ENCODE measurements at regions not wholly inside any gene's neighbourhood (a gene's known extent, or its start where the extent isn't known, plus 50 kb on each side); places are given as distances from the start of the nearest gene placed in this dataset.

DNA sequence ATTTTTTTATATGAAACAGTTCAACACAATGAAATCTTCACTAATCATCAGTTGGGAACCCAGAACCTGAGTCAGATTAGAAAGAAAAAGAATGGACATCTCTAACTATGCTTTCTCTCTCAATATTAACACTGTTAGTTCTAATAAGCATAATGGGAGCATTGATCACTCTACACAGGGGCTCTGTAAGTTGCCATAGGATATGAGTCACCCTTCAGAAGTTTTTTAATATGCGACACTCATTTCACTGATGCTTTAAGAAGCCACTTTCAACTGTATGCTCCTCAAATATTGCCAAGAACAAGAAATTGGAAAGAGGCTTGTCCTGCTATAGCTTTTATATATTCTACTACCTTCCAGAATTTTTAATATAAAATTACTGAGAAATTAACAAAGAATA, 187.0 kb downstream of the AASDH start:
- DNase-seq: no peak

DNA sequence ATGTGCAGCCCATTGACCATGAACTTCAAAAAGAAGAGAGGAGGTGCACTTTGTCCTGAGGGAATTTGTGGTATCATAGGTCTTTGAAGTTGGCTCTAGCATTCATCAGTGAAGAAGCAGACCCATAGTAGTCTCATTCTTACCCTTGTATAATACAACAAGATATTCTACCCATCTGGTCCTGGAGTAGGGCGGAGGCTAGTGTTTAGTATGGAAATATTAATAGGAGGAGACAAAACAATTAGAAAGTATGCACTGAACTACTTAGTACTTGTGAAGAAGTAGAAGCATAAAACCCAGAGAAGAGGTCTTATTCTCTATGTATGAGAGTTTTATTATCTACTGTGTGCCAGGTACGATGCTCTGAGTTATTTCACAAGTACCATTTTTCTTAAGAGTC, 189.0 kb downstream of the AASDH start:
- DNase-seq: no peak

DNA sequence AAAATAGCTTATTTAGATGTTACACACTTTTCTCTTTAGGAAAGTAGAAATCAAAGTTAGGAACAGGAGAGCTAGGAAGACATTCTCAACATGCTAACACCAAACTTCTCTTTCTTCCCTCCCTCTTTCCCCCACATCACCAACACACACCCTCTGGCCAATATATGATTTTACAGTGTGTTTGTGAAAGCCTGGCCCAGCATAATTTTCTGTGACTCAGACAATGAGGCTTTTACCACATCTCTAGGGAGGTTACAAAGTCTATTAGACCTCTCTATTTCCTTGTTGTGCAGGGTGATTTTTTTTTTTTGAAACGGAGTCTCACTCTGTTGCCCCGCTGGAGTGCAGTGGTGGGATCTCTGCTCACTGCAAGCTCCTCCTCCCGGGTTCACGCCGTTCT, 189.9 kb downstream of the AASDH start:
- DNase-seq: no peak

DNA sequence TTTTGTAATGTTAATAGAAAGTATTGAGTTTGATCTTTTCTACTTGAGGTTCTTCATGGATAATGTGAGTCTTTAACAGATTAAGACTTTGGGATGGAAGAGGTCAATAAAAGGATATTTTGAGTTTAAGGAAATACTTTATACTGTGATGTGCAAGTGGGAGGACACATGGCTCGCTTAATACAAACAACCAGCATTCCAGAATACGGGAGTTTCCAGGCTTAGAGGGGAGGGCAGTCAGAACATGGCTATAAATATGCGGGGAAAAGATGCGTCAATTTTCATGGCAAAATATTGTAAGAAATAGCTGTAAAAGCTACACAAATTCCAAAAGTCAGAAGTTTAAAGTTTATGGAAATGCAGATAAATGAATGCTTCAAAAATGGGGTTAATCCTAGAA, 192.3 kb downstream of the AASDH start:
- DNase-seq: no peak

DNA sequence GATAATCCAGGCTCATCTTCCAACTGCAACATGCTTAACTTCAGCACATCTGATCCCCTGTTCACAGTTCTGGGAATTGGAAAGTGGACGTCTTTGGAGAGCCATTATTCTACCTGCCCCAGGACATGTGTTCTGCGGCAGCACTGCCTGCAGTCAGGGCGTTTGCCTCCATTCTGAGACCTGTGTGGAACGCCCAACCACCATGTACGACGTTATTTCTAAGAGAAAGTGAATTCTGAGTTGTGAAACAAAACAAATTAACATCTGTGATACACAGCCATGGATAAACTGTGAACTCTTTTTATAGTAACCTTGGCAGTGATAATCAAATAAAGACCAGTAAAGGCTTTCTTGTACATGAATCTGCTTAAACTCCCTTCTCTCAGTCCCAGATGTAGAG, 195.8 kb downstream of the AASDH start:
- DNase-seq: no peak

DNA sequence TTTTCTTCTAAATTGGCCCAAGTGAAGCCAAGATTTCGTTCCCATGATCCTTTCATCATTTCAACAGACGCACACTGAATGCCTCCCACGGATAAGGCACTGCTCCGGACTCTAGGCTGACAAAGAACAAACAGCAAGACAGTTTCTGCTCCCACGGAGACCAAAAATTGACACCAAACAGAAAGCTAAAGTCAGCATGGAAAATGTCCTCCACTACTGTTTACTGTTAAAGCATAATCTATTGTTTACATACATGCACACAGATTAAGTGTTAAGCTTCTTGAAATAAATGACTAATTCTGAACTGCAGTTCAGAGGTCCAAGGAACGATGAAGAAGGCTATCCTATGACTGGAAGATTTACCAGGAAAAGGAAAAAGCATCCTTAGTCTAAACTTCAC, 199.6 kb downstream of the AASDH start:
- no peak for DNase-seq

DNA sequence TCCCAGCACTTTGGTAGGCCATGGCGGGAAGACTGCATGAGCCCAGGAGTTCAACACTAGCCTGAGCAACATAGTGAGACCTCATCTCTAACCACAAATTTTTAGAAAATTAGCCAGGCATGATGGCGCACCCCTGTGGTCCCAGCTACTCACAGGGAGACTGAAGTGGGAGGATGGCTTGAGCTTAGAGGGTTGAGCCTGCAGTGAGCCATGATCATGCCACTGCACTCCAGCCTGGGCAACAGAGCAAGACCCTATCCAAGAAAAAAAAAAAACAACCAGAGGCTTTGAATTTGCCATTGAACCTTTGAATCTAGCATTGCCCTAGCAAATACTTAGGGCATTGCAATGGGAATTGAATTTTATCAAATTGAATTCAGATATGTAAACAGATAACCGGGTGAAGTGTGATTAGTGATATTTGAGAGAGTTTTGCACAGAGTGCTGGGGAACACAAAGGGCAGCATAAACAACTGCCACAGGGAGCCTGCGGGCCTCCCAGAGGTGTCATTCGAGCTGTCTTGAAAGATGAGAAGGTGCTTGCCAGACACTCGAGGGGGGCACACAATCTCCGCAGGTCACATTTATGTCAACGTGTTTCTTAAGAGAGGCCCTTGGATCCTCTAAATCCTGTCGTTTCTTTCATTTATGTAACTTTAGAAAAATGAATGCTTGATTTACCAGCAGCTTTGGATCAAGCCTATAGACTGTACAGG, 200.3 kb downstream of the AASDH start:
- DNase-seq: no peak

DNA sequence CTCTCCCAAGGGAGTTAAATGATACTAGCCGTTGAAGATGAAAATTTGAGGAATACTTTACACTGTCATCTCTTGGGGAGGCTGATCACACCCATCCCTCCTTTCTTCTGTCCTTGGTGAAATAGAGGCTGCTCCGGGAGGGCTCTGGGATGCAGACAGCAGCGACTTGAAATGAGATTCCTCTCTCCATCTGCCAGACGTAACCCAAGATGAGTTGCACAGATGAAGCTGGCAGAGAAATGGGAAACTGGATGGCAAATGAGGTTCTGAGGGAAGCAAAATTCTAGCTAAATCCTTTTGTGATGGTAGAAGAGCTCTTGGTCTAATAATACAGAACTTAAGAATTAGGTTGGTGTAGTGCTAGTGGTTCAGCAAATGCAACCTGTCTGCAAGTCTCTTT, 201.4 kb downstream of the AASDH start:
- DNase-seq: no peak

DNA sequence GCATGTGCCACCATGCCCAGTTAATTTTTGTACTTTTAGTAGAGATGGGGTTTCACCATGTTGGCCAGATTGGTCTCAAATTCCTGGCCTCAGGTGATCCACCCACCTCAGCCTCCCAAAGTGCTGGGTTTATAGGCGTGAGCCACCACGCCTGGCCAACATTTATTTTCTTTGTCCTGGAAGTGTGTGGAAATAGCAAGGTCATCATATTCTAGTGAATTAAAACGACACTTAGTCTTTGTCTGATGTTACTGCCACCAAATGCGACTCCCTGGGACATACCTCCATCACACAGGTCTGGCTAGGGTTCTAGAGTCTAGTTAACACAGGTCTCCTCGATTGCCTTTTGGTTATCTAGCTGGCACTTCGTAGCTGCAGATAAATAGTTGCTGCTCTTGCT, 203.1 kb downstream of the AASDH start:
- no peak for DNase-seq

DNA sequence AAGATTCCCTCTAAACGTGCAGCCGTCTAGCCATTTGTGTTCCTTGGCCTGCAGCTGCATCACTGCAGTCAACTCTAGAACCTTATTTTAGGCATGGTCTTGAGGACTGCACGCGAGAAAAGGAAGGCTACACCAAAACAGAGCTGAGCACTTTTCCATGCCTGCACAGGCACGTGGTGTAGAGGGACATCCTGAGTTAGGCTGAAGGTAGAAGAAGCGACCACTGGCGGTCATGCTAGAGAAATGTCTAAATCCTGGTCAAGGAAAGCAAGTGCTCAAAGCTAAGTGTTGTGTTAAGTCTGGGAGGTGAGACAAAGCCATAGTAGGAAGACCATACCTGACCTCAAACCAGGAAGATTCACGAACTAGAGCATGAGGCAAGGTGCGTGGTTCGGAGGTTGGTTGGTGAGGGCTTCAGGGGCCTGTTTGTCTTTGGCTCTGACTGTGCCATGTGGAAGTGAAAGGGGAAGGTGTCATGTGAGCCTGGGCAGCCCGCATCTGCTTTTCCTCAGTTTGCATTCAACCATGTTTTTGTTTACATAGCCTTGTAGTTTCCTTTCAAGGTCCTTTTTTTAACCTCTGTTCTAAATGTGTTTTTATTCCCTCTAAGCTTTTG, 203.8 kb downstream of the AASDH start:
- DNase-seq: no peak

DNA sequence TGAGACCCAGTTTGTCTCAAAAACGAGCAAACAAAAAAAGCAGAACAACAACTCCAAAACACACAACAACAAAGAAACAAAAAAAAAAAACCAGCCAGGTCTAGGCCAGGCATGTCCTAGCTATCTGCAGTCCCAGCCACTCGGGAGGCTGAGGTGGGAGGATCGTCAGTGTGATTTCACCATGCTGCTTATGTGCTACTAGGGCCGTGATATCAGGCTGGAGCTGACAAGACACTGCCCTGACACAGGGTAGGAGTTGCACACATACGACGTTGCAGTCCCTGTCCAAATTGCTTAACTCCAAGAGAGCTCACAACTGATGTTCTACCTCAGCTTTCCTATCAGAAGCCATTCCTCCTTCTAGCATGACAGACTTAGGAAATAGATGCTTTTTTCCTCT, 204.9 kb downstream of the AASDH start:
- no peak for DNase-seq

DNA sequence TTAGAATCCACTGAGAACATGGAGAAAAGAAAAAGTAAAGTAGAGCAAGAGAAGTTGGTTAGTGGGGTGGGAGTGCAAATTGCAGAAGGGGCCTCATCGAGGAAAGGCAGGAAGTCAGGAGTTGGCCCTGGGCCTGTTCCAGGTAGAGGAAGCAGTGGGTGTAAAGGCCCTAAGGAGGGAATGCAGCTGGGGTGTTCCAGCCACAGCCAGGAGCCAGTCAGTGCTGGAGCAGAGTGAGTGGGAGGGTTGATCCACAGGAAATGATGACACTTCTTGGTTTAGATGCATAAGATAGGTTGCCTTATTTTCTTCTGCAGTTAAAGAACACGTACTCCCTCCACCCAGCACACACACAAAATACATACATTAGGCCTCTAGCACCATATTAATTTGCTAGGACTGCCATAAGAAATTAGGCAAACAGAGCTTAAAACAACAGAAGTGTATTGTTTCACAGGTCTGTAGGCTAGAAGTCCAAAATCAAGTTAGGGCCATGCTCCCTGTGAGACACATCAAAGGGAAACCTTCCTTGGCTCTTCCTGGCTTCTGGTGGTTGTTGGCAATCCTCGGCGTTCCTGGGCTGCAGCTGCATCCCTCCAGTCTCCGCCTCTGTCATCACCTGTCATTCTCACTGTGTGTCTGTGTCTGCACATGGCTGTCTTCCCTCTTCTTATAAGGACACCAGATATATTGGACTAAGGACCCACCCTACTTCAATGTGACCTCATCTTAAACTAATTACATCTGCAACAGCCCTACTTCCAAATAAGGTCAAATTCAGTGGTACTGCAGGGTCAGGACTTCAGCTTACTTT, 205.9 kb downstream of the AASDH start:
- no peak for DNase-seq

DNA sequence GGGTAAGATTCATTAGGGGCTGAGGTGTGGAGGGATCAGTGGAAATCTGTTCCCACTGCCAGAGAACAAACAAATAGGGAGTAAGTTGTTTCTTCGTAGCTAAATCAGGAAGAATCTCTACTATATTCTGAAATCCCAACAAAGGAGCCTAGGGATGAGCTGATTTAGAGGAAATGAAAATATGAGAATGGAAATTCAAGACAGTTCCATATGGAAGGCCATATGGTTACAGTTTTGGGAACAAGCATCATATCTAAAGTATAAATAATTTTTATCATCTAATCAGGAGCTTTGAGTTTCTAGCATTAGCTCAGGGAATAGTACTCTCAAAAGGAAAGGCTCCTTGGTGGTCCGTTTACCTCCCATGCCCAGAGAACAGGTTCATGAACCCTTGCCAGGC, 218.2 kb downstream of the AASDH start:
- no peak for DNase-seq

DNA sequence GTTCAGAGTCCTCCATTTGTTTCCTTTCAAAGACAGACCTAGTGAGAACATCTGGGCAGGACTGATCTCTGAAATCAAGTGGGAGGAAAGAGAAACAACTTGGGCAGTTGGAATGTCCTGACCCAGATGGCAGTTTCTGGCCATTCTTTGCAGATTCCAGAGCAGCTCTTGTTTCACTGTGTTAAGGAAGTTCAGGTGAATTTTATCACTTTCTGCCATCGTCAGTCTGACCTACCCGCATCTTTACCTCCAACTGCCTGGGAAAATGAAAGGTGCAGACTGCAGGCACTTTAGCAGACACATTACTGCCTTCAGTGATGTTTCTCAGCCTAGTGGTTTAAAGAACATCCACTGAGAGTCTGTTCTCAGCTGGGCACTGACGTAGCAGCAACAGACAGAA, 216.2 kb downstream of the CEP135 start:
- DNase-seq: no peak

DNA sequence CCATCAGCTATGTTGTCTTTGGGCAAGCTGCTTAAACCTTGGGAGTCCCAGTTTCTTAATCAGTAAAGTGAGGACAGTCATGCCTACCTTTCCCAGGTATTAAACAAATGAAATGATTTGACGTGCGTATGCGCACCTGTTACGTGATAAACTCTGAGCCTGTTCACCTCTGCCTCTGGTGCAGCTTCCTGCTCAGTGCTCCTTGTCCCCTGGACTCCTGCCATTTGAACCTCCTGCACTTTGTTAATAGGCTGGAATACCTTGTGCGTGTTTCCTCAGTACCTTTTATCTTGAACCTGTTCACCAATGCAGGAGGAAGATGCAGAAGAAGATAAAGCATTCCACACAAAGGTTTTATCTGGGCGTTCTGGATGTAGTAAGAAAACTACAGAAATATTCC, 211.9 kb downstream of the CEP135 start:
- no peak for DNase-seq

DNA sequence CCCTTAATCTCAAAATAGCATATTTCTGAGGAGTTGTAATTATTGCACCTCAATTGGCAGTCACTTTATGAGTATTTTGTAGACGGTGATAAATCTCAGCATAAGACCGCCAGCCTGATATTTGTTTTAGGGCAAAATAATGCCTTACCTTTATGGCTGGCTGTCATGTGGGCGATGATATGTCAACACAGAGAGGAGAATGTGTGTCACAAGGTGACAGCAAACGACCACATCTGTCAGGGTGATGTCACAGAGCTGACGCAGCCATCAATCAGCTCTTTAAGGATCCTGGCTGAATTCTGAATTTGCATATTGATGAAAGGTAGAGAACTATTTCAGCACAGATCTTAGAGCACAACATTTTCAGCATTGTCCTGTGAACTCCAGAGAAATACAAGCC, 209.7 kb downstream of the CEP135 start:
- no peak for DNase-seq

DNA sequence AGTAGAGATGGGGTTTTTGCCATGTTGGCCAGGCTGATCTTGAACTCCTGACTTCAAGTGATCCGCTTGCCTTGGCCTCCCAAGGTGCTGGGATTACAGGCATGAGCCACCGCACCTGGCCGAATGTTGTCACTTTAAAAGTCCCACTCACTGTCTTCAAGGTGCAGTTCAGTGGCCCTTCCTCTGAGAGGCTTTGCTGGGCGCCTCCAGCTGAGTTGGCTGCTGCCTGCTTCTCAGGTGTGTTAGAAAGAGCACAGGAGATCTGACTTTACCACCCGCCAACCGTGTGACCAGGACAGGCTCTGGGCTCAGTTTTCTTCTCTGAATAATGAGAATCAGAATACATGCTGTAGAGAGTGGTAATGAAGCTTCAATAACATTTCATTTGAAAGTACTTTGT, 207.4 kb downstream of the CEP135 start:
- DNase-seq: no peak

DNA sequence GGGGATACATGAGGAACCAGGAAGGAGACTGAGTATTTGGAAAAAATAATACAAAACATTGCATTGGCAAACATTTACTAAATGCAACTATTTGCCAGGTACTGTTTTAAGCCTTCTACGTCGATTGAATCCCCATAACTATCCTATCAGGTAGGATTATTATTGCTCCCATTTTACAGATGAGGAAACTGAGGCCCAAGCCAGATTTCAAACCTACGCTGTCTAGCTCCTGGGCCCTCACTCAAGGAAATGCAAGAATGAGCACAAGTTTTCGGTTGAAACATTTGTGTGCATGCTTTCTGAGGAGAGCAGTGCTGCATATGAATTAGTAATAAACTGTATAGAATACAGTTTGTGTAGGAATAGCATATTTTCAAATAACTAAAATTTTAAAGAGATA, 206.7 kb downstream of the CEP135 start:
- no peak for DNase-seq

DNA sequence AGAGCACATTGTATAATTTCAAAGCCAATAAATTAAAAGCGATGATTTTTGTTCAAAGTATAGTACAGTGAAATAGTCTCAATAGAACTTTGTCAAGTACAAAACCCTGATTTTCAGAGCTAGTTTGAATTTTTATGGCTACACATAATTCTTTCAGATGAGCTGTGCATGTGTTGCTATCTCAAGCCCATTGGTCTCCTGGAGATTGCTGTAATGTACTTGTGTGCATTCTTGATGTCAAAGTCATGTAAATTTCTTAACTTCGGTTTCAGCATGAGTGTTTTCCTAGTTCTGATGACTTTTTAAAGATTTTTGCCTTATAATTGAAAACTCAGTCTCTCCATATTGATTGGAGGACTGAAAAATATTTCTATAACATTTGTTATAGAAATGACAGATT, 200.8 kb downstream of the CEP135 start:
- no peak for DNase-seq

DNA sequence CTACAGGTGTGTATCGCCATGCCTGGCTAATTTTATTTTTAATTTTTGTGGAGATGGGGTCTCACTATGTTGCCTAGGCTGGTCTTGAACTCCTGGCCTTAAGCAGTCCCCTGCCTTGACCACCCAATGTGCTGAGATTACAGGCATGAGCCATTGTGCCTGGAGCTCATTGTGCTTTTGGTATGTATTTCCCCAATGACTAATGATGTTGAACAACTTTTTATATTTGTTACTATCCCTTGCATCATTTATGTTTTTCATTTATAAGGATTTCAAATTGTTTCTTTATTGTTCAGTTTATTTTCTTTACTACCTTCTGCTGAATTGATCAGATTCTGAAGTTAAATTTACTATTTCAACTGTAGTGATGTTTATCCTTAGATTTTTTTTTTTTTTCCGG, 199.7 kb downstream of the CEP135 start:
- DNase-seq: no peak

DNA sequence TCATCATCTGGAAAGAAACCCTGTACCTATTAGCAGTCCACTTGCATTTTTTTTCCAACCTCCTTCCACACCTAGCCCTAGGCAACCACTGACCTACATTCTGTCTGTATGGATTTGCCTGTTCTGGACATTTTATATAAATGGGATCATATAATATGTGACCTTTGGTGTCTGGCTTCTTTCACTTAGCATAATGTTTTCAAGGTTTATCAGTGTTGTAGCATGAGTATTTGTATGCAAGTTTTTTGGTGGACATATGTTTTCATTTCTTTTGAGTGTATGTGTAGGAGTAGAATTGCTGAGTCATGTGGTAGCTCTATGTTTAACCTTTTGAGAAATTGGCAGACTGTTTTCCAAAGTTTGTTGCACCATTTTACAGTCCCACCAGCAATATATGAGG, 198.6 kb downstream of the CEP135 start:
- no peak for DNase-seq

DNA sequence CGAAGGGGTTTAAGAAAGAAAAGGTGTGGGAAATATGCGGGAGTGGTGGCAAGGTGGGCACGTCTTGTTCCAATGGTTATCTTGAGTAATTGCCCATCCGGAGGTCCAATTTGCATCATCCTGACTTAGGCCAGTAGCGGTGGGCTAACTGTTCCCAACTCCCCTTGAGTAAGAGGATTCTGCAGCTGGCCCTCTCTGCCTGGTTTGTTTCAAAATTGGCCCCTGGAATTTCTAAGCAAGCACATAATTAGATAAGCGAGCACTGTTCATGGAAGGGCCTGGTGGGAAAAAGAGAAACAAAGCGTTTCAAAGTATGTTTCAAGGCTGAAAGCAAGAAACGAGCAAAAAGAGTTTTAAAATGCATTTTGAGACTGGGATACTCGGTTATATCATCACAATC, 198.2 kb downstream of the CEP135 start:
- no peak for DNase-seq

DNA sequence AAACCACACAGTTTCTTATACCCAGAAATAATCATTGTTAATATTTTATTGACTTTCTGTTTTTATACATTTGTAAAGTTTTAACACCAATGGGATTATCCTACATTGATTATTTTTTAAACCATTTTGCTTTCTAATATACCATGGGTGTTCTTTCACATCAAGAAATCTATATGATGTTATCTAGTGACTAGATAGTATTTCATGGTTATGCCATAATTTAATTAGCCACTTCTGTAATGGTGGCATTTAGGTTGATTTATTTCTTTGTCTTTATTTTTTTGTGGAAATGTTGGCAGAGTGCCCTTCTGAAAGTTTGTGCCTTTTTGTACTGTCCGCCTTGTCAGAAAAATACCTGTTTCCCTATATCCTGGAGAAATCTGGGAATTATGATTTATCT, 193.3 kb downstream of the CEP135 start:
- no peak for DNase-seq

DNA sequence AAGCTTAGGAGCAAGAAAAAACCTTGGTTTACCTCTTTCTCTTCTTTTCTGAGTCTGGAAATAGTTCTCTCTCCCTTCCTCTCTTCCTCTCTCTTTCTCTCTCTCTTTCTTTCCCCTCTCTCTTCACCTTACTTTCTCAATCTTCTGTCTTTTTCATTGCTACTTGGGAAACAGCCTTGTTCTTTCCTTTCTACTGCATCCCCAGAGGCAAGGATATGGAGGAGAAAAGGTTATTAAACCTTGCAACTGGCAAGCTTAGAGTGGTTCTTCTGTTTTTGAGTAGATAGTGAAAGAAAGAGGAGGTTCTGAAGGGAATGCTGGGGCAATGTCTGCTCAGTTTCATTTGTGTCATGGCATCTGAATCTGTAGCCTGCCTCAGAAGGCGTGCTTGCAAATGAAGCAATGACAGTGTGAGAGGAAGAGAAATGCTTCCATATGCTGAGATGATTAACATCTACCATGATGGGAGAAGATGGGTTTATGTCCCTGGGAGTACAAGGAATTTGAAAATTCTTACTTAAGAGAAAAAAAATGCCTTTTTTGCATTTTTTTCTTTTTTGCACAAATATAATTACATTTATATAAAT, 190.6 kb downstream of the CEP135 start:
- DNase-seq: no peak

Data from activated CD8-positive, alpha-beta memory T cell treated with anti-CD3 and anti-CD28 coated beads, Interleukin-2, amount 50 U/mL, for 4 hours (primary cell).